ENCODE measurements at regions not wholly inside any gene's neighbourhood (a gene's known extent, or its start where the extent isn't known, plus 50 kb on each side); places are given as distances from the start of the nearest gene placed in this dataset.
A peak's percentile ranks its signal among the peaks of the same experiment; 100 is the strongest.

GRCh38 chr1:55376897-55377296 is 161.7 kb upstream of the USP24 start:
- no peak for ATAC-seq
- no peaks in the 10 kb centered on the region for H3K4me1 ChIP-seq
- no peak overlapping the region for H3K27ac ChIP-seq
- no peak overlapping the region for H3K4me3 ChIP-seq
- no peaks in the 10 kb centered on the region for H3K9me3 ChIP-seq
- WGBS, 2 donors = 83 to 87% methylated on average over 1 of the region's 1 CpG
- H3K27me3 ChIP-seq = no peaks in the 10 kb centered on the region
- no peaks in the 10 kb centered on the region for H3K36me3 ChIP-seq (replicated peaks in 1 of 2; ENCODE audit: insufficient read depth in 1 of 2, low read depth in 2 of 2)
- no peak for TF ChIP-seq CTCF (IDR thresholded peaks at IDR 0.05)
- TF ChIP-seq POLR2A (IDR thresholded peaks at IDR 0.05) = no peak
- DNase-seq = no peak
- intact Hi-C loops (cut with DNase I) = no loop called here

DNA sequence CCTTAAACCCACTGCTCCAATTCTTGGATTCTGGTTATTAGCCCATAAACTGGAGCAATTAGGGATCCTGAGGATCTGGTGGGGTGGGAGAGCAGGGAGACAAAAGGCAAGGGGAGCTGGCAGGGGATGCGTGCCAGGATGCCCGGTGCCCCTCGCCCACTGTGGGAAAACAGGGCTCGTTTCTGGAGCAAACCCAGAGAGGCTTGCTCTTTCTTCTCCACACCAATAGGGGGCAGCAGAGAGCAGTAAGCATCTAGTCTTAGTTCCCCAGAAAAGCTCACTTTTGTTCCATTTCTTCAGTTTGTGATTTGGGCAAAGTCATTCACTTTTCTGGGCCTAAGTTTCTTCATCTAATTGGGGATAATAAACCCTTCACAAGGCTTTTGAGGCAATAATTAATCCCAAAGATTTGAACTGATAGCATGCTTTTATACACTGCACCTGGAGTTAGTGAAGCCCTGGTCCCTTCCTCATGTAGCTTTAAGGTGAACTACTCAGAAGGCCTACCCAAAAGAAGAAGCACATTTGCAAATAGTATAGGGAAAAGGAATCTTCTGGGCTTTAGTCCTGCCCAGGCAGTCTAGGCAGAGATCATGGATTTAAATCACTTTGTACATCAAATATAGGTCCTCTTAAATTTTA is 160.6 kb upstream of the USP24 start:
- no peaks in the 10 kb centered on the region for H3K4me1 ChIP-seq
- no peaks in the 10 kb centered on the region for H3K9me3 ChIP-seq
- H3K27ac ChIP-seq = no peak overlapping the region
- H3K27me3 ChIP-seq = no peaks in the 10 kb centered on the region
- 6 to 8% methylated on average over 4 of the region's 4 CpGs for WGBS, 2 donors
- intact Hi-C loops (cut with DNase I) = no loop called here
- no peak overlapping the region for H3K4me3 ChIP-seq
- no peaks in the 10 kb centered on the region for H3K36me3 ChIP-seq (replicated peaks in 1 of 2; ENCODE audit: insufficient read depth in 1 of 2, low read depth in 2 of 2)
- DNase-seq (peak; percentile 36 to 55 (median 46)), ATAC-seq (peak; percentile 40)
- no peak for TF ChIP-seq POLR2A (IDR thresholded peaks at IDR 0.05)
- peak; percentile 71 to 88 (median 73) for TF ChIP-seq CTCF (IDR thresholded peaks at IDR 0.05)

DNA sequence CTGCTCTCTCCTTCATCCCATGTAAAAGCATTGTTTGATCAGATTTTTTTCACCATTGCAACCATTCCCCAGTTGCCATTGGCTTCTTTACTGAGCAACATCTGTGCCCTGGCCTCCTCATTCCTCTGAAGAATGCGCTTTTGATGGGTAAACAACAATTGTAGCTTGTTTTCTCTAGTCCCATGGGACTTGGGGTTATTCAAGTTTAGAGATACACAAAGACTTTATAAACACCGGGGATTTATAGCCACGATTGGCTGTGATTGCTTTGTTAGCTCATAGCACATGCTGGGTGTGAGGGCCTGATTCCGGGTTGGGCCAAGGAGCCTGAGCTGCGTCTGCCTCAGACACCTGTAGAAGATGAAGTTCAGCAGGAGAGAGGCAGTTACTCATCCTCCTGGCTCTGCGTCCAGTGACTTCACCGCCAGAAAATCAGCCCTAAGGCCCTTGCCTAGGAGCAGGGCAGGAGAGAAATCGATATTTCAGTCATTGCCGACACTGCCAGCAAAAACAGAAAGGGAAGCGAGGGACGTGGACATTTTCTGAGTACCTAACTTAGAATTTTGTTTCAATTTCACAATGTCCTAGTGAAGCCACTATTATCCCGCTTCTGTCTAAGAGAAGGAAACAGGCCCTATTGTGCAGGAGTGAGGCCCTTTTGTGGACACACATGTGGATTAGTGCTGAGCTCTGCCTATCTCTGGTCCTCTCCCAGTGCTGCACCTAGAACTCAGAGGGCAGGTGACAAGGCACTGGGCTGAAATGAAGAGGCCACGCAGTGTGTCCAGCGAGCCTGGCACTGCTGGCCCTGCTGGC is 159.8 kb upstream of the USP24 start:
- intact Hi-C loops (cut with DNase I) = loop anchor here (5.0 kb wide), 1 partner anchor 1217 kb away; no protein-coding TSS in a partner anchor

GRCh38 chr1:55374216-55374615 is 159.1 kb upstream of the USP24 start:
- no peak overlapping the region for H3K27ac ChIP-seq
- WGBS, 2 donors = 100% methylated on average over 1 of the region's 1 CpG
- TF ChIP-seq CTCF (IDR thresholded peaks at IDR 0.05) (no peak), POLR2A (IDR thresholded peaks at IDR 0.05) (no peak)

More for the DNA sequence above, 159.8 kb upstream of the USP24 start:
- H3K27ac ChIP-seq = no peak overlapping the region
- no peaks in the 10 kb centered on the region for H3K36me3 ChIP-seq (replicated peaks in 1 of 2; ENCODE audit: insufficient read depth in 1 of 2, low read depth in 2 of 2)
- no peak for TF ChIP-seq CTCF (IDR thresholded peaks at IDR 0.05)
- TF ChIP-seq POLR2A (IDR thresholded peaks at IDR 0.05) = no peak
- H3K9me3 ChIP-seq = no peaks in the 10 kb centered on the region
- no peaks in the 10 kb centered on the region for H3K4me1 ChIP-seq
- WGBS, 2 donors = 76 to 79% methylated on average over 14 of the region's 14 CpGs
- H3K4me3 ChIP-seq = no peak overlapping the region
- H3K27me3 ChIP-seq = no peaks in the 10 kb centered on the region
- ATAC-seq = no peak
- DNase-seq = no peak

More at GRCh38 chr1:55374216-55374615, 159.1 kb upstream of the USP24 start:
- intact Hi-C loops (cut with DNase I) = loop anchor here (5.0 kb wide), 1 partner anchor 1218 kb away; no protein-coding TSS in a partner anchor
- no peak for DNase-seq
- no peak overlapping the region for H3K4me3 ChIP-seq
- H3K36me3 ChIP-seq (replicated peaks in 1 of 2; ENCODE audit: insufficient read depth in 1 of 2, low read depth in 2 of 2) = no peaks in the 10 kb centered on the region
- ATAC-seq = no peak
- no peaks in the 10 kb centered on the region for H3K9me3 ChIP-seq
- no peaks in the 10 kb centered on the region for H3K27me3 ChIP-seq
- no peaks in the 10 kb centered on the region for H3K4me1 ChIP-seq
